Pancreas (tissue), 10 donors: ENCODE measurements at regions not wholly inside any gene's neighbourhood (a gene's known extent, or its start where the extent isn't known, plus 50 kb on each side); places are given as distances from the start of the nearest gene placed in this dataset.

Experiments used
- ATAC-seq, 4 donors: fragments of 200-7000 bp; cut with Tn5 transposase; one replicate each; pipeline versions ENCODE4 v1.8.0 to v1.9.1; 2020; ENCODE audit warnings: mild to moderate bottlenecking in 4 of 4, moderate library complexity in 4 of 4
- DNase-seq, 6 donors: peaks; one replicate each; pipeline ENCODE4 v3.0.0-alpha.2; 2020
- FAIRE-seq: peaks from 2 replicates; lab custom pipeline; 2012; peaks lifted over from hg19 to GRCh38; lab: Jason Lieb, UNC
- H3K27ac ChIP-seq, 4 donors: fragments of 200-600 bp; sonication (generic); 1 replicate in 3 of 4; 2 replicates in 1 of 4; pipeline versions ENCODE4 v1.5.0 to v1.8.0; 2020
- H3K27me3 ChIP-seq, 4 donors: fragments of 200-600 bp; one replicate each; pipeline ENCODE4 v1.8.0; 2021
- H3K36me3 ChIP-seq, 3 donors: fragments of 200-600 bp; sonication (generic) in 1 of 3; one replicate each; pipeline versions ENCODE4 v1.5.0 to v1.8.0; 2020 to 2021
- H3K4me1 ChIP-seq, 3 donors: fragments of 200-600 bp; one replicate each; pipeline ENCODE4 v1.8.0; 2021
- H3K4me3 ChIP-seq, 4 donors: fragments of 200-600 bp; sonication (generic) in 2 of 4; one replicate each; pipeline versions ENCODE4 v1.5.0 to v1.8.0; 2020 to 2021
- H3K9me3 ChIP-seq, 4 donors: fragments of 200-600 bp; one replicate each; pipeline ENCODE4 v1.8.0; 2021
- CTCF ChIP-seq, 4 donors: fragments of 200-600 bp; sonication (generic) in 3 of 4; IDR thresholded peaks; one replicate each; pipeline versions ENCODE4 v1.5.0 to v1.8.0; 2021; ENCODE audit warnings: antibody characterized with exemption in 4 of 4
- WGBS, 2 donors: extraction: QIAGEN DNeasy Blood & Tissue Kit; methylation state at CpG; one replicate each; pipeline ENCODE4 v1.1.7; 2013; 5-methylcytosine and 5-hydroxymethylcytosine counted together
- intact Hi-C, 3 donors: fragments of 100-400 bp; cut with DNase I; formaldehyde crosslinking; loops; one replicate each; pipeline versions ENCODE4 v1.11.1 to v1.14.2; 2022
- donor health status: healthy with polysubstance abuse.
- donor health status: DM: no; HTN: no; CAD: no; lungs with moderate emphysema.
- donor health status: DM: no; HTN: no; CAD: no.
- donor health status: control.
- donor health status: control.
- donor health status: Bipolar disorder and iron deficiency.
- donor health status: DM: yes; HTN: yes; CAD: no.
- donor health status: DM: no; HTN: no; CAD: no.
- donor health status: DM: no; HTN: no; CAD: no.
- donor health status: DM: yes; HTN: yes; CAD: no.

GRCh38 chr7:116621649-116622048, 50.3 kb upstream of the MET start:
- no peak for FAIRE-seq

More at GRCh38 chr7:116621649-116622048, 50.3 kb upstream of the MET start:
- H3K27ac ChIP-seq = no peak overlapping the region
- TF ChIP-seq CTCF (IDR thresholded peaks at IDR 0.05) = no peak
- H3K27me3 ChIP-seq = no peaks in the 10 kb centered on the region
- H3K36me3 ChIP-seq = no peaks in the 10 kb centered on the region
- 81 to 89% methylated on average over 5 of the region's 5 CpGs for WGBS, 2 donors
- intact Hi-C loops = no loop called here
- peaks cover 0 to 12% (median 3%) of the 10 kb centered on the region in 3 donors for H3K4me1 ChIP-seq
- no peaks in the 10 kb centered on the region for H3K9me3 ChIP-seq
- ATAC-seq (no peak), DNase-seq (no peak)
- H3K4me3 ChIP-seq = no peak overlapping the region
